HepG2 (cell line): ENCODE measurements at regions not wholly inside any gene's neighbourhood (a gene's known extent, or its start where the extent isn't known, plus 50 kb on each side); places are given as distances from the start of the nearest gene placed in this dataset.

Source experiments
- GABPB1 ChIP-seq: IDR thresholded peaks from 2 replicates; pipeline ENCODE4 v1.6.1; 2016; ENCODE audit warnings: mild to moderate bottlenecking, missing genetic modification reagents, moderate library complexity, missing compliant biosample characterization
- MED1 ChIP-seq: sonication (generic); formaldehyde crosslinking; IDR thresholded peaks from 2 replicates; pipeline ENCODE4 v1.4.0; 2020; ENCODE audit warnings: missing genetic modification reagents
- SIN3A ChIP-seq: IDR thresholded peaks from 2 replicates; pipeline ENCODE4 v1.6.1; 2011; ENCODE audit warnings: low read depth, mild to moderate bottlenecking, control low read depth, low read length, borderline replicate concordance
- ZBED4 ChIP-seq: sonication (generic); formaldehyde crosslinking; IDR thresholded peaks from 2 replicates; pipeline ENCODE4 v1.4.0; 2020; ENCODE audit warnings: missing genetic modification reagents, borderline replicate concordance
- ZBTB21 ChIP-seq: sonication (generic); formaldehyde crosslinking; IDR thresholded peaks from 2 replicates; pipeline ENCODE4 v1.4.0; 2020; ENCODE audit warnings: missing genetic modification reagents
- ZFX ChIP-seq: sonication (generic); formaldehyde crosslinking; IDR thresholded peaks from 2 replicates; pipeline ENCODE4 v1.4.0; 2020; ENCODE audit warnings: mild to moderate bottlenecking, low read depth, missing genetic modification reagents, moderate library complexity
- ZNF362 ChIP-seq: sonication (generic); formaldehyde crosslinking; IDR thresholded peaks from 2 replicates; pipeline ENCODE4 v1.4.0; 2020; ENCODE audit warnings: missing genetic modification reagents, mild to moderate bottlenecking, borderline replicate concordance

- no peak for TF ChIP-seq ZFX (CRISPR knock-in tag)
- no peak for TF ChIP-seq ZBED4 (CRISPR knock-in tag)
- TF ChIP-seq MED1, result no peak
- TF ChIP-seq ZNF362, result no peak
- no peak for TF ChIP-seq ZBTB21 (CRISPR knock-in tag)
- no peak for TF ChIP-seq SIN3A
- no peak for TF ChIP-seq GABPB1
Measured at GRCh38 chr2:147420947-147421675, 423.7 kb upstream of the ACVR2A start.
